Endothelial cell of umbilical vein (primary cell): ENCODE measurements at regions not wholly inside any gene's neighbourhood (a gene's known extent, or its start where the extent isn't known, plus 50 kb on each side); places are given as distances from the start of the nearest gene placed in this dataset.

ENCODE experiments used
- BruUV-seq: library from RNA; stranded (reverse); fragments of 400-500 nt; replicated peaks from 2 replicates; lab custom pipeline; 2021; lab: Mats Ljungman, UMichigan
- CTCF ChIA-PET: fragments of 300-600, 350-600 bp; sonication (Branson Sonifier 250); formaldehyde crosslinking; loops from one replicate; lab custom pipeline; 2021; ENCODE audit warnings: antibody characterized with exemption, inconsistent platforms; lab: Charles Lee
- POLR2A ChIA-PET: fragments of 300-600, 350-600 bp; sonication (Branson Sonifier 250); formaldehyde crosslinking; loops from one replicate; lab custom pipeline; 2021; ENCODE audit warnings: antibody characterized with exemption, inconsistent platforms; lab: Charles Lee
- DNase-seq: peaks from one replicate; pipeline ENCODE4 v3.0.0-alpha.2; 2011; ENCODE audit warnings: low read depth, low spot score
- FAIRE-seq: peaks from 2 replicates; lab custom pipeline; 2011; peaks lifted over from hg19 to GRCh38; lab: Jason Lieb, UNC
- H2AFZ ChIP-seq: 2 replicates; pipeline ENCODE4 v1.6.0; 2012; ENCODE audit warnings: low read depth, low read length, control low read depth, inconsistent platforms
- H3K27ac ChIP-seq: 2 replicates; pipeline ENCODE4 v1.5.1; 2011; ENCODE audit warnings: low read depth, mild to moderate bottlenecking, control low read depth, low read length, moderate library complexity; ENCODE audit not compliant: insufficient read depth
- H3K27me3 ChIP-seq, 2 experiments: 2 replicates each; pipeline versions ENCODE4 v1.6.0 to v1.6.1; 2011; ENCODE audit warnings: low read length in 2 of 2, mixed read lengths in 1 of 2; ENCODE audit not compliant: control insufficient read depth in 2 of 2, insufficient read depth in 2 of 2
- H3K36me3 ChIP-seq, 2 experiments: 2 replicates in 1 of 2; 3 replicates in 1 of 2; pipeline ENCODE4 v1.5.1; 2011; ENCODE audit warnings: low read length in 2 of 2, mild to moderate bottlenecking in 1 of 2, moderate library complexity in 1 of 2; ENCODE audit not compliant: control insufficient read depth in 2 of 2, insufficient read depth in 2 of 2; ENCODE audit errors: extremely low read depth in 1 of 2
- H3K4me1 ChIP-seq: 3 replicates; pipeline ENCODE4 v1.5.1; 2011; ENCODE audit warnings: mild to moderate bottlenecking, low read length; ENCODE audit not compliant: control insufficient read depth, insufficient read depth; ENCODE audit errors: extremely low read depth
- H3K4me2 ChIP-seq: 2 replicates; pipeline ENCODE4 v1.6.1; 2011; ENCODE audit warnings: low read length, control low read depth, mixed read lengths; ENCODE audit not compliant: insufficient read depth
- H3K4me3 ChIP-seq, 3 experiments: fragments of 200-600 bp in 1 of 3; sonication (generic), shearing (Covaris generic) in 1 of 3; replicated peaks in 1 of 3; 2 replicates each; pipeline ENCODE4 v1.5.1; 2011 to 2016; ENCODE audit warnings: control low read depth in 3 of 3, low read length in 3 of 3, mild to moderate bottlenecking in 2 of 3, inconsistent platforms in 1 of 3, low read depth in 1 of 3, moderate library complexity in 1 of 3; ENCODE audit not compliant: insufficient read depth in 1 of 3
- H3K79me2 ChIP-seq: 2 replicates; pipeline ENCODE4 v1.6.0; 2012; ENCODE audit warnings: low read length, inconsistent platforms; ENCODE audit not compliant: control insufficient read depth, insufficient read depth
- H3K9ac ChIP-seq: replicated peaks from 2 replicates; pipeline ENCODE3; 2011; ENCODE audit warnings: low read length, control low read depth; ENCODE audit not compliant: insufficient read depth; ENCODE audit errors: extremely low read depth
- H3K9me1 ChIP-seq: replicated peaks from 3 replicates; pipeline ENCODE4 v1.6.0; 2011; ENCODE audit warnings: mild to moderate bottlenecking, low read length; ENCODE audit not compliant: control insufficient read depth, insufficient read depth; ENCODE audit errors: extremely low read depth
- H3K9me3 ChIP-seq: replicated peaks from 2 replicates; pipeline ENCODE4 v1.5.1; 2012; ENCODE audit warnings: low read length, inconsistent platforms; ENCODE audit not compliant: control insufficient read depth, insufficient read depth
- H4K20me1 ChIP-seq: replicated peaks from 2 replicates; pipeline ENCODE3; 2011; ENCODE audit warnings: mild to moderate bottlenecking, low read length; ENCODE audit not compliant: control insufficient read depth, insufficient read depth; ENCODE audit errors: extremely low read depth
- CTCF ChIP-seq, 2 donors: IDR thresholded peaks; 1 replicate in 1 of 2; 2 replicates in 1 of 2; pipeline ENCODE4 v1.5.1; 2011; ENCODE audit warnings: low read length in 2 of 2, mild to moderate bottlenecking in 2 of 2, moderate library complexity in 2 of 2, control low read depth in 1 of 2, inconsistent platforms in 1 of 2, low read depth in 1 of 2; ENCODE audit not compliant: insufficient read depth in 1 of 2; ENCODE audit errors: extremely low read depth in 1 of 2
- EZH2 ChIP-seq: IDR thresholded peaks from 2 replicates; pipeline ENCODE4 v1.6.1; 2012; ENCODE audit warnings: borderline replicate concordance, low read depth, mild to moderate bottlenecking, moderate library complexity, low read length, inconsistent platforms; ENCODE audit not compliant: severe bottlenecking
- FOS ChIP-seq: IDR thresholded peaks from 2 replicates; pipeline ENCODE4 v1.6.1; 2011; ENCODE audit warnings: mild to moderate bottlenecking, low read length, moderate library complexity, borderline replicate concordance; ENCODE audit not compliant: insufficient read depth
- GATA2 ChIP-seq: IDR thresholded peaks from 2 replicates; pipeline ENCODE4 v1.7.0; 2011; ENCODE audit warnings: low read depth, mild to moderate bottlenecking, moderate library complexity, mixed read lengths, low read length; ENCODE audit not compliant: insufficient read length, insufficient read depth
- JUN ChIP-seq: IDR thresholded peaks from 2 replicates; pipeline ENCODE4 v1.6.1; 2011; ENCODE audit warnings: borderline replicate concordance, low read depth; ENCODE audit not compliant: insufficient read length, insufficient read depth
- POLR2AphosphoS5 ChIP-seq: IDR thresholded peaks from 2 replicates; pipeline ENCODE4 v1.6.1; 2012; ENCODE audit warnings: low read depth, mild to moderate bottlenecking, control low read depth, low read length, moderate library complexity; ENCODE audit not compliant: insufficient read depth
- dilution Hi-C: fragments of 300-500 bp; cut with MboI; formaldehyde crosslinking; loops from one replicate; pipeline ENCODE4 v1.15.0; 2019; ENCODE audit warnings: low sequenced_read_pairs; ENCODE audit not compliant: extremely low pct_ligation_motif_present
- intact Hi-C: fragments of 100-400 bp; cut with micrococcal nuclease; formaldehyde crosslinking; loops from one replicate; pipeline ENCODE4 v1.10.0; 2022

- BruUV-seq: no TSS peak
- Histone ChIP-seq H3K9ac (no peak overlapping the region), H3K36me3 (no peaks in the 10 kb centered on the region), H2AFZ (no peak overlapping the region), H3K9me1 (no peaks in the 10 kb centered on the region), H3K4me1 (no peaks in the 10 kb centered on the region), H3K4me2 (no peak overlapping the region), H3K79me2 (no peaks in the 10 kb centered on the region), H4K20me1 (no peaks in the 10 kb centered on the region), H3K27ac (no peak overlapping the region), H3K9me3 (peaks cover 3% of the 10 kb centered on the region), H3K4me3 (no peak overlapping the region), H3K27me3 (no peaks in the 10 kb centered on the region)
- intact Hi-C loops: no loop called here
- no peak for TF ChIP-seq GATA2
- TF ChIP-seq POLR2AphosphoS5: no peak
- TF ChIP-seq JUN: no peak
- no peak for TF ChIP-seq FOS
- TF ChIP-seq EZH2: no peak
- no peak for TF ChIP-seq CTCF (IDR thresholded peaks at IDR 0.05; ENCODE audit: extremely low read depth in 1 of 2, insufficient read depth in 1 of 2, low read depth in 1 of 2, low read length in 2 of 2)
- DNase-seq (no peak), FAIRE-seq (no peak)
- dilution Hi-C loops: no loop called here
- ChIA-PET POLR2A (no interaction called here), CTCF (no interaction called here)
These were observed 142.3 kb upstream of the LRRTM4 start for GRCh38 chr2:77664491-77664890.
